GM12874 (cell line): ENCODE measurements at regions not wholly inside any gene's neighbourhood (a gene's known extent, or its start where the extent isn't known, plus 50 kb on each side); places are given as distances from the start of the nearest gene placed in this dataset.

Experiments used
- TF ChIP-seq, protein P1 (sequence below): IDR thresholded peaks from 2 replicates; pipeline ENCODE4 v1.5.1; 2011; ENCODE audit warnings: low read depth, mild to moderate bottlenecking, control low read depth, low read length, moderate library complexity; ENCODE audit not compliant: insufficient read depth

DNA sequence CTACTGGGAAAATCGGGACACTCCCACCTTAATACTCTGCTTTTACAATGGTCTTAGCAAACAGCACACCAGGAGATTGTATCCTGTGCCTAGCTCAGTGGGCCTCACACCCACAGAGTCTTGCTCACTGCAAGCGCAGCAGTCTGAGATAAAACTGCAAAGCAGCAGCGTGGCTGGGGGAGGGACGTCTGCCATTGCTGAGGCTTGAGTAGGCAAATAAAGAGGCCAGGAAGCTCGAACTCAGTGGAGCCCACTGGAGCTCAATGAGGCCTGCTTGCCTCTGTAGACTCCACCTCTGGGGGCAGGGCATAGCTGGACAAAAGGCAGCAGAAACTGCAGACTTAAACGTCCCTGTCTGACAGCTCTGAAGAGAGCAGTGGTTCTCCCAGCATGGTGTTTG is 1169.1 kb upstream of the EPHA6 start:
- TF ChIP-seq, protein P1, sequence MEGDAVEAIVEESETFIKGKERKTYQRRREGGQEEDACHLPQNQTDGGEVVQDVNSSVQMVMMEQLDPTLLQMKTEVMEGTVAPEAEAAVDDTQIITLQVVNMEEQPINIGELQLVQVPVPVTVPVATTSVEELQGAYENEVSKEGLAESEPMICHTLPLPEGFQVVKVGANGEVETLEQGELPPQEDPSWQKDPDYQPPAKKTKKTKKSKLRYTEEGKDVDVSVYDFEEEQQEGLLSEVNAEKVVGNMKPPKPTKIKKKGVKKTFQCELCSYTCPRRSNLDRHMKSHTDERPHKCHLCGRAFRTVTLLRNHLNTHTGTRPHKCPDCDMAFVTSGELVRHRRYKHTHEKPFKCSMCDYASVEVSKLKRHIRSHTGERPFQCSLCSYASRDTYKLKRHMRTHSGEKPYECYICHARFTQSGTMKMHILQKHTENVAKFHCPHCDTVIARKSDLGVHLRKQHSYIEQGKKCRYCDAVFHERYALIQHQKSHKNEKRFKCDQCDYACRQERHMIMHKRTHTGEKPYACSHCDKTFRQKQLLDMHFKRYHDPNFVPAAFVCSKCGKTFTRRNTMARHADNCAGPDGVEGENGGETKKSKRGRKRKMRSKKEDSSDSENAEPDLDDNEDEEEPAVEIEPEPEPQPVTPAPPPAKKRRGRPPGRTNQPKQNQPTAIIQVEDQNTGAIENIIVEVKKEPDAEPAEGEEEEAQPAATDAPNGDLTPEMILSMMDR: no peak

DNA sequence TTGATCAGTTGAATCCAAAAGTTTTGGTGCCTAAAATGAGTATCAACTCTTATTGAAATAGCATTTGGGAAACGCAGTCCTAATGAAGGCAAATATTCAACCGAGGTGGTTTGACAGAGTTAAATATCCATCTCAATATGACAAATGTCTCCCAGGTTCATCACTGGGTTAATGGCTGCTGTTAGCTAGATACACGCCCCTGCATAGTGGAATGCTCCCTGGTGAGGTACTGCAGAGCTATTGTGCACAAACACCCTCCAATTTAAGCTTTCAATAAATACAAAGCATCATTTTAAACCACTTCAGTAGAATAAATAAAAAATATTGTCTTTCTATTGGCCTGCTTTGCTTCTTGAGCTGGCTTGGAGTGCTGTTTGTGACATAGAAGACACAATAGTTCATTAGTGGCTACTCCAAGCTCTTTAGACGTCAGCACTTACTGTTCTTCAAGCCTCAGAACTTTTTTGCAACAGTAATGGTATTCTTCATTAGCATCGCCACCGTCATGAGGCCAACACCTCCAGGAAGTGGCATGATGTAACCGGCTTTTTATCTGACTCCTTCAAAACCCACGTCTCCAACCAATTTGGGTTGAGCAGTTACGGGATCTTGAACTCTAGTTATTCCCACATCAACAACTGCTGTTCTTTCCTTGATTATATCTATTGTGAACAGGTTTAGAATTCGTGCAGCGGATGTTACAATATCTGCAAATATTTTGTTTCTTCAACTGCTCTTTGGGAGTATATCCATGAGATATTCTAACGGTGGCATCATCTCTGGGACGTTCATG is 1159.6 kb upstream of the EPHA6 start:
- TF ChIP-seq, protein P1: no peak

DNA sequence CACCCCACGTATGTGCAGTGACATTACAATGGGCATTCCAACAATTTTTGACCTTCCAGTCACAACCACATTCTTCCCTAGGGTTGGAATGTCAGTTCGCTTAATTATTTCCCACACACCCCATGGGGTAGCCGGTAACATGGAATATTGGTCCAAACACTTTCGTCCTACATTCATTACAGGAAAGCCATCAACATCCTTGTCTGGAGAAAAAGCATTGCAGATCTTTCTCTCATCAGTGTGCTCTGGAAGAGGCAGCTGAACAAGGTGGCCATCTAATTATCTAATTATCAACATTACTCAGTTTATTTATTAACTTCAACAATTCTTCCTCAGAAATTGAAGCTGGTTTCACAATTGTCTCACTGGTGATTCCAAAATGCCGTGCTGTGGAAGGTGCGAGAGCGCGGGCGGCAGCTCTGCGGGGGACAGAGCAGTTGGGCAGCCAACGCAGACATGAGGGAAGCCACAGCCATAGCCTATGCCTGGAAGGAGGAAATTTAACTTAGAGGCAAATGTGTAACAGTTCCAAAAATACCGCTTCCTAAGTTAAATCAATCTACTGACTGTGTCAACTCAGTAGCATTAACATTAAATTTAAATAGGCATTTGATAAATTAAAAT is 1158.9 kb upstream of the EPHA6 start:
- TF ChIP-seq, protein P1: no peak

DNA sequence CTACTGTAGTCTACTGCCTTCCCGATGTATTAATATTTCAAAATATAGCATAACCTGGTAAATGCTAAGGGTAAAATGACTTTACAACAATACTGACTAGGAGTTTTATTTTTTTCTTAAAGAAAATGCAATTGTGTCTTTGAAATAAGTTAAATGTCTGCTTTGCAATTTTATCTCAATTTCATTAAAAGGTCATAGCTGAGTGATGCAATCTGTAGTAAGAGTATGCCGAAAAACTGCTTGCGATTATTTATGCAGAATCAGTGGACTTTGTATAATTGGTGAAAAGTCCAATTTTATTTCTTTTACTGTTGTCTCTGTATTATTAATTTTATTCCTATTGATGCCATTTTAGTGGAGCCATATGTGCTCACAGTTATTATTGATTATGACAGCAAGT is 1143.6 kb upstream of the EPHA6 start:
- TF ChIP-seq, protein P1: no peak

DNA sequence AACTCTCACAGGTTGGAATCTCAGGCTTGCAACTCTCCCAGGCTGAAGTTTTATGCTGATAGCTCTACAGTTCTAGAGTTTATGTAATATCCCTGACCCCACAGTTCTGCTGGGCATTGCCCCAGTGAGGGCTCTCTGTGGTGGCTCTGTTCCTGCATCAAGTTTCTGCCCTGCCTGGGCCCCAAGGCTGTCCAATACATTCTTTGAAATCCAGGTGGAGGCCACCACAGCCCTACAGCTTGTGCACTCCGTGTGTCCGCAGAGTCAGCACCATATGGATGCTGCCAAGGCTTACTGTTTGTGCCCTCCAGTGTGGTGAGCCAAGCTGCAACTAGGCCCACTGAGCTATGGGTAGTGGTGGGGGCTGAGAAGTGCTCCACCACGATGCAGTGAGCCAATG is 1141.2 kb upstream of the EPHA6 start:
- TF ChIP-seq, protein P1: no peak

DNA sequence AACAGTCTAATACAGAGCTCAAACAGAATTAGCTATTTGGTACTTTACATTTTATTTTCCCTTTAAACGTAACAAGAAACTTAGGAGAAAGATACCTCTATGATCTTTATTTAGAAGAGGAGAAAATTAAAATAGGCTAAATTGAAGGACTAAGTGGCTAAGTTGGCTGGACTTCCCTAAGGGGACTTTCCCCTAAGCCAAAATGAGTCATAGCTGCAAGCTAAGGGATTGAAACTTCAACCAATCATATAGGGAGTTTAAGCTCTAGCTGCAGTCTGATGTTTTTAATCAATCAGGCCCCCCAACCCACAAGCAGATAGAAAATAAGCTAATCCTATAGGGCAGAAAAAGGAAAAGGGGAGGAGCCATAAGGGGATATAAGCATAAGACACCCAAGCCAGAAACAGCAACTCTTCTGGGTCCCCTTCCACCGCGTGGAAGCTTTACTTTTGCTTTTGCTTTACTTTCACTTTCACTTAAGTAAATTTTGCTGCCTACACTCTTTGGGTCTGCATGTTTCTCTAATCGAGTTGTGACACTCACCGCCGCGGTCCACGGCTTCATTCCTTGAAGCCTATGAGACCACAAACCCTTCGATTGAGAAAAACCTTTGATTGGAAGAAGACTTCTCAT is 1108.5 kb upstream of the EPHA6 start:
- TF ChIP-seq, protein P1: no peak

DNA sequence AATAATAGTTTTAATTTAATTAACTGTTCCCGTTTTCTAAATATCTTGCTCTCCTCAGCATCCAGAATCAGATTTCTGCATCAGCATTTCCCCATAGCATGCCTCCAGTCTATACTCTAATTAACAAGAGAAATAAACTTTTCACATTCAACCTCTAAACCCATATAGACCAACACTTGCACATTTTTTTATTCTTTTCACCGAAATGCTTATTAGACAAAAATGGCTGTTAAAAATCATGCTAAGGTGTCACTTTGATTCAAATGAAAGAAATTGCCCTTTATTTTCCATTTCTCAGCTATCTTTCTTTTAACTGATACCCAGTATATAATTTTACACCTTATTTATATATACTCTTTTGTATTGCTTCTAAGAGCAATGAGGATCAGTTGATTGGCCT is 1107.1 kb upstream of the EPHA6 start:
- TF ChIP-seq, protein P1: no peak
